HCT116 (cell line): ENCODE measurements at regions not wholly inside any gene's neighbourhood (a gene's known extent, or its start where the extent isn't known, plus 50 kb on each side); places are given as distances from the start of the nearest gene placed in this dataset.

Experiments
- ATAC-seq: fragments of 200-7000 bp; cut with Tn5 transposase; 2 replicates; pipeline ENCODE4 v1.9.1; 2020; ENCODE audit warnings: mild to moderate bottlenecking, moderate library complexity
- BruUV-seq: library from RNA; stranded (reverse); fragments of 400-500 nt; replicated peaks from 2 replicates; lab custom pipeline; 2021; lab: Mats Ljungman, UMichigan
- CTCF ChIA-PET: fragments of 300-600 bp; sonication (Branson Sonifier 250); formaldehyde crosslinking; loops from one replicate; lab custom pipeline; 2021; ENCODE audit warnings: antibody characterized with exemption; lab: Charles Lee
- POLR2A ChIA-PET: fragments of 300-600, 350-600 bp; sonication (Branson Sonifier 250); formaldehyde crosslinking; loops from one replicate; lab custom pipeline; 2021; ENCODE audit warnings: antibody characterized with exemption; lab: Charles Lee
- RAD21 ChIA-PET, 2 experiments: fragments of 300-600 bp; sonication (Branson Sonifier 250); formaldehyde crosslinking; loops; one replicate each; lab custom pipeline; 2023; ENCODE audit warnings: low total read pairs in 2 of 2; ENCODE audit not compliant: uncharacterized antibody in 2 of 2, unreplicated experiment in 2 of 2, low non-redundant PET in 1 of 2; lab: Charles Lee
- DNase-seq: peaks from one replicate; pipeline ENCODE4 v3.0.0-alpha.2; 2010; ENCODE audit warnings: low read depth, low spot score
- H2AFZ ChIP-seq: fragments of 200-600 bp; shearing (Covaris generic), sonication (generic); 2 replicates; pipeline ENCODE4 v1.6.1; 2017; ENCODE audit warnings: low read depth, mixed run types, mixed read lengths, antibody characterized with exemption, low read length; ENCODE audit not compliant: poor library complexity, severe bottlenecking
- H3K27ac ChIP-seq: 2 replicates; pipeline ENCODE4 v1.5.1; 2012; ENCODE audit warnings: low read depth, low read length
- H3K27me3 ChIP-seq: fragments of 200-600 bp; sonication (generic); 2 replicates; pipeline ENCODE4 v1.6.1; 2016; ENCODE audit warnings: mixed run types, low read length, mixed read lengths; ENCODE audit not compliant: insufficient read depth
- H3K36me3 ChIP-seq, 2 experiments: fragments of 200-500 bp in 1 of 2; fragments of 200-600 bp in 1 of 2; sonication (Bioruptor generic) in 1 of 2; sonication (generic) in 1 of 2; 2 replicates each; pipeline versions ENCODE4 v1.5.1 to v1.6.1; 2014 to 2016; ENCODE audit warnings: low read length in 2 of 2, inconsistent platforms in 1 of 2, mixed read lengths in 1 of 2, mixed run types in 1 of 2; ENCODE audit not compliant: insufficient read depth in 2 of 2, control insufficient read depth in 1 of 2
- H3K4me1 ChIP-seq, 2 experiments: fragments of 200-600 bp in 1 of 2; sonication (generic) in 1 of 2; 2 replicates each; pipeline versions ENCODE4 v1.5.1 to v1.6.1; 2012 to 2017; ENCODE audit warnings: low read length in 2 of 2, inconsistent platforms in 1 of 2, mild to moderate bottlenecking in 1 of 2, mixed read lengths in 1 of 2, mixed run types in 1 of 2, moderate library complexity in 1 of 2; ENCODE audit not compliant: insufficient read depth in 2 of 2, control insufficient read depth in 1 of 2
- H3K4me2 ChIP-seq: fragments of 200-600 bp; sonication (generic); 2 replicates; pipeline ENCODE4 v1.6.1; 2017; ENCODE audit warnings: mixed run types, low read length, mixed read lengths
- H3K4me3 ChIP-seq, 2 experiments: fragments of 200-600 bp in 1 of 2; sonication (generic) in 1 of 2; replicated peaks in 1 of 2; 2 replicates each; pipeline ENCODE4 v1.5.1; 2011 to 2016; ENCODE audit warnings: low read length in 2 of 2, control low read depth in 1 of 2, low read depth in 1 of 2, mild to moderate bottlenecking in 1 of 2, mixed read lengths in 1 of 2, mixed run types in 1 of 2
- H3K79me2 ChIP-seq: fragments of 200-600 bp; sonication (generic); 2 replicates; pipeline ENCODE4 v1.6.1; 2017; ENCODE audit warnings: mild to moderate bottlenecking, mixed run types, low read length, moderate library complexity, mixed read lengths; ENCODE audit not compliant: insufficient read depth
- H3K9ac ChIP-seq: fragments of 200-600 bp; sonication (generic); 2 replicates; pipeline ENCODE4 v1.6.1; 2016; ENCODE audit warnings: low read length, mixed read lengths
- H3K9me2 ChIP-seq: fragments of 200-600 bp; sonication (generic), shearing (Covaris generic); 2 replicates; pipeline ENCODE4 v1.6.1; 2017; ENCODE audit warnings: mixed run types, mild to moderate bottlenecking, moderate library complexity; ENCODE audit not compliant: insufficient read depth
- H3K9me3 ChIP-seq, 2 experiments: fragments of 200-500 bp in 1 of 2; fragments of 200-600 bp in 1 of 2; sonication (Bioruptor generic) in 1 of 2; sonication (generic) in 1 of 2; 2 replicates each; pipeline ENCODE4 v1.6.1; 2014 to 2017; ENCODE audit warnings: low read length in 2 of 2, mixed read lengths in 2 of 2, inconsistent platforms in 1 of 2, low read depth in 1 of 2, mild to moderate bottlenecking in 1 of 2, mixed run types in 1 of 2, moderate library complexity in 1 of 2; ENCODE audit not compliant: control insufficient read depth in 1 of 2, insufficient read depth in 1 of 2
- H4K20me1 ChIP-seq: fragments of 200-600 bp; sonication (generic), shearing (Covaris generic); 2 replicates; pipeline ENCODE4 v1.6.1; 2017; ENCODE audit warnings: mixed run types, mild to moderate bottlenecking, moderate library complexity; ENCODE audit not compliant: insufficient read depth
- CBX3 ChIP-seq: IDR thresholded peaks from 2 replicates; pipeline ENCODE4 v1.6.1; 2012; ENCODE audit warnings: low read depth
- CEBPB ChIP-seq: IDR thresholded peaks from 2 replicates; pipeline ENCODE4 v1.6.1; 2012; ENCODE audit warnings: low read depth
- ELF1 ChIP-seq: IDR thresholded peaks from 2 replicates; pipeline ENCODE4 v1.6.1; 2012; ENCODE audit warnings: low read depth, borderline replicate concordance
- EZH2phosphoT487 ChIP-seq: fragments of 200-600 bp; IDR thresholded peaks from 2 replicates; pipeline ENCODE4 v1.6.1; 2018; ENCODE audit warnings: antibody characterized with exemption, borderline replicate concordance
- JUND ChIP-seq: IDR thresholded peaks from 2 replicates; pipeline ENCODE4 v1.6.1; 2012
- MAX ChIP-seq: IDR thresholded peaks from 2 replicates; pipeline ENCODE4 v1.6.1; 2012
- POLR2A ChIP-seq: IDR thresholded peaks from 2 replicates; pipeline ENCODE4 v1.7.0; 2011; ENCODE audit warnings: borderline replicate concordance; ENCODE audit not compliant: insufficient read depth, insufficient read length; ENCODE audit errors: extremely low read depth
- SIN3A ChIP-seq: IDR thresholded peaks from 2 replicates; pipeline ENCODE4 v1.6.1; 2012; ENCODE audit warnings: low read depth
- YY1 ChIP-seq: IDR thresholded peaks from 2 replicates; pipeline ENCODE4 v1.6.1; 2011; ENCODE audit warnings: low read length, low read depth, moderate library complexity, mild to moderate bottlenecking; ENCODE audit not compliant: insufficient replicate concordance; ENCODE audit errors: extremely low read depth
- ZNF274 ChIP-seq: fragments of 200-500 bp; sonication (Bioruptor generic); IDR thresholded peaks from 2 replicates; pipeline ENCODE4 v1.6.1; 2014; ENCODE audit warnings: mild to moderate bottlenecking, low read depth, low read length, inconsistent platforms
- intact Hi-C: fragments of 100-400 bp; cut with micrococcal nuclease; formaldehyde crosslinking; loops from 2 replicates; pipeline ENCODE4 v1.10.0; 2022
- TF ChIP-seq, protein P1 (sequence below): IDR thresholded peaks from 2 replicates; pipeline ENCODE4 v1.6.1; 2011; ENCODE audit warnings: mild to moderate bottlenecking, low read length, moderate library complexity; ENCODE audit not compliant: insufficient replicate concordance; ENCODE audit errors: extremely low read depth
- TF ChIP-seq, protein P2 (sequence below): IDR thresholded peaks from 2 replicates; pipeline ENCODE4 v1.6.1; 2012; ENCODE audit warnings: low read depth

DNA sequence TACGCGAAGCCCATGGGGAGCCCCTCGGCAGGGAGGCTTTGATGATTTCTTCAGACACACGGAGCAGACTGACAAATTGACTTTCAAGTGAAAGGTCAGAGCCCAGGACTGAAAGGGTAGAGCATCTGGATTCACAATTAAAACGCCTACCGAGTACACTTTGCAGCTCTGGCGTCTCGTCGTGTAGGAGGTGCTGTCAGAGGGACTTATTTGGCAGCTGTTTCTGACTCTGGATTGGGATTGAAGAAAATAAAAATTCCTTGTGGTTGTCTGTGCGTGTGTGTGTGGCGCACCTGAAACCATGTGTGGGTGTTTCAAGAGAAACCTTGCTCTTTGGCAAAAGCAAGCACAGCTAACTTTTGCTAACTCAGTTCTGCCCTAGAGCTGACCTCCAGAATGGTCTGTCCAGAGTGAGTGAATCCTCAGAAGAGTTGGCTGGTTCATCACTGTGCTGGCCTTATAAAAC is 348.7 kb downstream of the HLX start (continued):
- TF ChIP-seq, protein P1, sequence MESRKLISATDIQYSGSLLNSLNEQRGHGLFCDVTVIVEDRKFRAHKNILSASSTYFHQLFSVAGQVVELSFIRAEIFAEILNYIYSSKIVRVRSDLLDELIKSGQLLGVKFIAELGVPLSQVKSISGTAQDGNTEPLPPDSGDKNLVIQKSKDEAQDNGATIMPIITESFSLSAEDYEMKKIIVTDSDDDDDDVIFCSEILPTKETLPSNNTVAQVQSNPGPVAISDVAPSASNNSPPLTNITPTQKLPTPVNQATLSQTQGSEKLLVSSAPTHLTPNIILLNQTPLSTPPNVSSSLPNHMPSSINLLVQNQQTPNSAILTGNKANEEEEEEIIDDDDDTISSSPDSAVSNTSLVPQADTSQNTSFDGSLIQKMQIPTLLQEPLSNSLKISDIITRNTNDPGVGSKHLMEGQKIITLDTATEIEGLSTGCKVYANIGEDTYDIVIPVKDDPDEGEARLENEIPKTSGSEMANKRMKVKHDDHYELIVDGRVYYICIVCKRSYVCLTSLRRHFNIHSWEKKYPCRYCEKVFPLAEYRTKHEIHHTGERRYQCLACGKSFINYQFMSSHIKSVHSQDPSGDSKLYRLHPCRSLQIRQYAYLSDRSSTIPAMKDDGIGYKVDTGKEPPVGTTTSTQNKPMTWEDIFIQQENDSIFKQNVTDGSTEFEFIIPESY, result no peak
- TF ChIP-seq MAX, result no peak
- TF ChIP-seq CEBPB, result no peak
- no peak for TF ChIP-seq SIN3A
- no peak for TF ChIP-seq ELF1
- TF ChIP-seq ZNF274, result no peak
- no peak for TF ChIP-seq CBX3

- no TSS peak for BruUV-seq
- POLR2A ChIA-PET, result no interaction called here
These were observed 349.4 kb downstream of the HLX start for GRCh38 chr1:221228594-221228993.

More at GRCh38 chr1:221228594-221228993, 349.4 kb downstream of the HLX start:
- Histone ChIP-seq H3K27me3 (no peaks in the 10 kb centered on the region), H3K9ac (no peak overlapping the region), H3K4me3 (no peak overlapping the region), H3K4me1 (no peaks in the 10 kb centered on the region), H3K27ac (no peak overlapping the region), H2AFZ (no peak overlapping the region), H3K36me3 (no peaks in the 10 kb centered on the region), H3K79me2 (no peaks in the 10 kb centered on the region), H3K9me3 (no peaks in the 10 kb centered on the region; a peak in 1 of 4 replicates), H3K9me2 (no peaks in the 10 kb centered on the region; the same call in 1 of the 2 replicates), H4K20me1 (no peaks in the 10 kb centered on the region; the same call in 1 of the 2 replicates), H3K4me2 (no peak overlapping the region)
- DNase-seq (no peak), ATAC-seq (no peak)
- intact Hi-C loops, result no loop called here
- ChIA-PET CTCF (no interaction called here), RAD21 (no interaction called here)
- TF ChIP-seq, protein P2, sequence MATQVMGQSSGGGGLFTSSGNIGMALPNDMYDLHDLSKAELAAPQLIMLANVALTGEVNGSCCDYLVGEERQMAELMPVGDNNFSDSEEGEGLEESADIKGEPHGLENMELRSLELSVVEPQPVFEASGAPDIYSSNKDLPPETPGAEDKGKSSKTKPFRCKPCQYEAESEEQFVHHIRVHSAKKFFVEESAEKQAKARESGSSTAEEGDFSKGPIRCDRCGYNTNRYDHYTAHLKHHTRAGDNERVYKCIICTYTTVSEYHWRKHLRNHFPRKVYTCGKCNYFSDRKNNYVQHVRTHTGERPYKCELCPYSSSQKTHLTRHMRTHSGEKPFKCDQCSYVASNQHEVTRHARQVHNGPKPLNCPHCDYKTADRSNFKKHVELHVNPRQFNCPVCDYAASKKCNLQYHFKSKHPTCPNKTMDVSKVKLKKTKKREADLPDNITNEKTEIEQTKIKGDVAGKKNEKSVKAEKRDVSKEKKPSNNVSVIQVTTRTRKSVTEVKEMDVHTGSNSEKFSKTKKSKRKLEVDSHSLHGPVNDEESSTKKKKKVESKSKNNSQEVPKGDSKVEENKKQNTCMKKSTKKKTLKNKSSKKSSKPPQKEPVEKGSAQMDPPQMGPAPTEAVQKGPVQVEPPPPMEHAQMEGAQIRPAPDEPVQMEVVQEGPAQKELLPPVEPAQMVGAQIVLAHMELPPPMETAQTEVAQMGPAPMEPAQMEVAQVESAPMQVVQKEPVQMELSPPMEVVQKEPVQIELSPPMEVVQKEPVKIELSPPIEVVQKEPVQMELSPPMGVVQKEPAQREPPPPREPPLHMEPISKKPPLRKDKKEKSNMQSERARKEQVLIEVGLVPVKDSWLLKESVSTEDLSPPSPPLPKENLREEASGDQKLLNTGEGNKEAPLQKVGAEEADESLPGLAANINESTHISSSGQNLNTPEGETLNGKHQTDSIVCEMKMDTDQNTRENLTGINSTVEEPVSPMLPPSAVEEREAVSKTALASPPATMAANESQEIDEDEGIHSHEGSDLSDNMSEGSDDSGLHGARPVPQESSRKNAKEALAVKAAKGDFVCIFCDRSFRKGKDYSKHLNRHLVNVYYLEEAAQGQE, result no peak
- no peak for TF ChIP-seq JUND
- TF ChIP-seq CBX3, result no peak
- no peak for TF ChIP-seq EZH2phosphoT487
- TF ChIP-seq ZNF274, result no peak
- no peak for TF ChIP-seq POLR2A
- TF ChIP-seq YY1, result no peak
